ENCODE measurements at regions not wholly inside any gene's neighbourhood (a gene's known extent, or its start where the extent isn't known, plus 50 kb on each side); places are given as distances from the start of the nearest gene placed in this dataset.

DNA sequence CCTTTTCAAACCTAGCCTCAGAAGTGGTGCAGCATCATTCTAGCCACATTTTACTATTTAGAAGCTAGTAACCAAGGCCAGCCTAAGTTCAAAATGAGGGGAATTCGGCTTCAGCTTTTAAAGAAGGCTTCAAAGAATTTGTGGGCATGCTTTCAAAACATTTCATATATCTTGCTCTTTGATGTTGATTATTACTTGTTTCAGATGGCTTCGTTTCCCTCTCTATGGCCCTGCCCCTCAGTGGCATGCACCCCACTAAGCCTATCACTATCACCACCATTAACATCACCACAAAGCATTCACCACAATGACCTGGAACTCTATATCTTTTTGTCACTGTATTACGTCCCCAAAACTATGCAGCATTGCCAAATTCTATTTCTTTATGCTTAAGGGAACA lies 51.2 kb upstream of the FAM47B start:
- Histone ChIP-seq H3K79me2 (ENCODE audit: low read length) (no peaks in the 10 kb centered on the region), H3K9me3 (replicated peaks; ENCODE audit: insufficient read depth, low read length) (no peaks in the 10 kb centered on the region), H3K9ac (ENCODE audit: low read length) (no peak overlapping the region), H3K4me2 (ENCODE audit: low read depth, low read length) (no peak overlapping the region), H3K4me1 (ENCODE audit: low read length) (no peaks in the 10 kb centered on the region), H3K27me3 (replicated peaks; ENCODE audit: insufficient read depth, low read length) (no peaks in the 10 kb centered on the region), H2AFZ (ENCODE audit: low read length) (no peak overlapping the region), H3F3A (ENCODE audit: insufficient read depth, low read length) (no peaks in the 10 kb centered on the region), H3K36me3 (replicated peaks; ENCODE audit: insufficient read depth, low read length) (no peaks in the 10 kb centered on the region), H3K4me3 (ENCODE audit: low read length) (no peak overlapping the region), H3K27ac (ENCODE audit: low read length) (no peak overlapping the region), H3K9me2 (replicated peaks; ENCODE audit: insufficient read depth, low read length) (no peaks in the 10 kb centered on the region), H4K20me1 (ENCODE audit: insufficient read depth, low read length) (no peaks in the 10 kb centered on the region)
- TF ChIP-seq EZH2phosphoT487 (IDR thresholded peaks at IDR 0.05; ENCODE audit: low read length) (no peak), EZH2 (optimal IDR thresholded peaks at IDR 0.05; ENCODE audit: low read depth, low read length) (no peak)
- TF ChIP-seq, protein P1, sequence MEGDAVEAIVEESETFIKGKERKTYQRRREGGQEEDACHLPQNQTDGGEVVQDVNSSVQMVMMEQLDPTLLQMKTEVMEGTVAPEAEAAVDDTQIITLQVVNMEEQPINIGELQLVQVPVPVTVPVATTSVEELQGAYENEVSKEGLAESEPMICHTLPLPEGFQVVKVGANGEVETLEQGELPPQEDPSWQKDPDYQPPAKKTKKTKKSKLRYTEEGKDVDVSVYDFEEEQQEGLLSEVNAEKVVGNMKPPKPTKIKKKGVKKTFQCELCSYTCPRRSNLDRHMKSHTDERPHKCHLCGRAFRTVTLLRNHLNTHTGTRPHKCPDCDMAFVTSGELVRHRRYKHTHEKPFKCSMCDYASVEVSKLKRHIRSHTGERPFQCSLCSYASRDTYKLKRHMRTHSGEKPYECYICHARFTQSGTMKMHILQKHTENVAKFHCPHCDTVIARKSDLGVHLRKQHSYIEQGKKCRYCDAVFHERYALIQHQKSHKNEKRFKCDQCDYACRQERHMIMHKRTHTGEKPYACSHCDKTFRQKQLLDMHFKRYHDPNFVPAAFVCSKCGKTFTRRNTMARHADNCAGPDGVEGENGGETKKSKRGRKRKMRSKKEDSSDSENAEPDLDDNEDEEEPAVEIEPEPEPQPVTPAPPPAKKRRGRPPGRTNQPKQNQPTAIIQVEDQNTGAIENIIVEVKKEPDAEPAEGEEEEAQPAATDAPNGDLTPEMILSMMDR (IDR thresholded peaks at IDR 0.05; ENCODE audit: low read length), result no peak
- no peak for DNase-seq
